22Rv1 (cell line): ENCODE measurements at regions not wholly inside any gene's neighbourhood (a gene's known extent, or its start where the extent isn't known, plus 50 kb on each side); places are given as distances from the start of the nearest gene placed in this dataset.
"Not testable (repeated sequence)": the region's sequence is repeated elsewhere in the genome, so short reads cannot be mapped to it uniquely, and the experiment has no call there.

Experiments
- H3K27ac ChIP-seq: fragments of 450-650 bp; 2 replicates; pipeline ENCODE4 v1.5.1; 2017
- ZFX ChIP-seq: fragments of 450-650 bp; IDR thresholded peaks from 2 replicates; pipeline ENCODE4 v1.6.1; 2017; ENCODE audit warnings: antibody characterized with exemption, borderline replicate concordance
- TF ChIP-seq, protein P1 (sequence below): fragments of 450-650 bp; IDR thresholded peaks from 2 replicates; pipeline ENCODE4 v1.5.1; 2017; ENCODE audit warnings: mild to moderate bottlenecking

GRCh38 chr10:76618641-76619040, 1019.0 kb downstream of the KCNMA1 start:
- no peak for TF ChIP-seq ZFX
- TF ChIP-seq, protein P1, sequence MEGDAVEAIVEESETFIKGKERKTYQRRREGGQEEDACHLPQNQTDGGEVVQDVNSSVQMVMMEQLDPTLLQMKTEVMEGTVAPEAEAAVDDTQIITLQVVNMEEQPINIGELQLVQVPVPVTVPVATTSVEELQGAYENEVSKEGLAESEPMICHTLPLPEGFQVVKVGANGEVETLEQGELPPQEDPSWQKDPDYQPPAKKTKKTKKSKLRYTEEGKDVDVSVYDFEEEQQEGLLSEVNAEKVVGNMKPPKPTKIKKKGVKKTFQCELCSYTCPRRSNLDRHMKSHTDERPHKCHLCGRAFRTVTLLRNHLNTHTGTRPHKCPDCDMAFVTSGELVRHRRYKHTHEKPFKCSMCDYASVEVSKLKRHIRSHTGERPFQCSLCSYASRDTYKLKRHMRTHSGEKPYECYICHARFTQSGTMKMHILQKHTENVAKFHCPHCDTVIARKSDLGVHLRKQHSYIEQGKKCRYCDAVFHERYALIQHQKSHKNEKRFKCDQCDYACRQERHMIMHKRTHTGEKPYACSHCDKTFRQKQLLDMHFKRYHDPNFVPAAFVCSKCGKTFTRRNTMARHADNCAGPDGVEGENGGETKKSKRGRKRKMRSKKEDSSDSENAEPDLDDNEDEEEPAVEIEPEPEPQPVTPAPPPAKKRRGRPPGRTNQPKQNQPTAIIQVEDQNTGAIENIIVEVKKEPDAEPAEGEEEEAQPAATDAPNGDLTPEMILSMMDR = no peak
- H3K27ac ChIP-seq = no peak overlapping the region

DNA sequence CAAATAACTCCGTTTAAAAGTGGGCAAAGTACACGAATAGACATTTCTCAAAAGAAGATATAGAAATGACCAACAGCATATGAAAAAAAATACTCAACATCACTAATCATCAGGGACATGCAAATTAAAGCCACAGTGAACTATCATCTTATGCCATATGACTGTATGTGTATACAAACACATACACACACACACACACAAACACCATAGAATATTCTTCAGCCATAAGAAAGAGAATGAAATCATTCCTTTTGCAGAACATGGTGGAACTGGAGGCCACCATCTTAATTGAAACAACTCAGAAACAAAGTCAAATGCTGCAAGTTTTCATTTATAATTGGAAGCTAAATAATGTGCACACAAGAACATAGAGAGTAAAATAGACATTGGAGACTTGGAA, 1019.4 kb downstream of the KCNMA1 start:
- TF ChIP-seq ZFX = no peak
- TF ChIP-seq, protein P1 = no peak
- no peak overlapping the region for H3K27ac ChIP-seq

- H3K27ac ChIP-seq = not testable (repeated sequence)
These were observed 1020.9 kb downstream of the KCNMA1 start for GRCh38 chr10:76616666-76617065.

- H3K27ac ChIP-seq = no peak overlapping the region
- TF ChIP-seq ZFX = no peak
These were observed 1022.6 kb downstream of the KCNMA1 start for GRCh38 chr10:76615049-76615448.
